HepG2 (cell line): ENCODE measurements at regions not wholly inside any gene's neighbourhood (a gene's known extent, or its start where the extent isn't known, plus 50 kb on each side); places are given as distances from the start of the nearest gene placed in this dataset.

Experiments
- RORA ChIP-seq: sonication (generic); formaldehyde crosslinking; IDR thresholded peaks from 2 replicates; pipeline ENCODE4 v1.5.0; 2020; ENCODE audit warnings: mild to moderate bottlenecking, missing genetic modification reagents, moderate library complexity
- SRF ChIP-seq: IDR thresholded peaks from 2 replicates; pipeline ENCODE4 v1.6.1; 2011; ENCODE audit warnings: mild to moderate bottlenecking, low read depth, low read length, moderate library complexity
- ZSCAN29 ChIP-seq: sonication (generic); formaldehyde crosslinking; conservative IDR thresholded peaks from 2 replicates; pipeline ENCODE4 v1.4.0; 2020; ENCODE audit warnings: mild to moderate bottlenecking, missing genetic modification reagents

DNA sequence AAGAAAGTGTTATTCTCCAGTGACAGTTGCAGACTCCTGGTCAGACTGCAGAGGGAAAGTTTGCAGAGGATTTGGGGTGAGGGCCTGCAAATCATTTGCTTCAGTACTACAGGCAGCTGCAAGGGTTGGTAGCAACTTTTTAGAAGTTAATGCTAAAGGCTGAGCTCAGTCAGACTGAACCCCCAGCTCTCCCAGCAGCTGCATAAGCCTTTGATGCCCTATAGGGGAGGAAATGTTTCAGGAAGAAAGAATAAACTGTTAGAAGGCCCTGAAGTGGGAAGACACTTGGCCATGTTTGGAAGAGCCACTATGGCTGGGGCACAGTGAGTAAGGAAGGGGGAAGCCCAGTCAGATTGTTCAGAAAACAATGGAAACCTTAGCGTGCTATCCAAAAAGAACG is 383.6 kb downstream of the TTLL7 start:
- no peak for TF ChIP-seq RORA (CRISPR knock-in tag)
- no peak for TF ChIP-seq SRF
- TF ChIP-seq ZSCAN29 = no peak
